OCI-LY7 (cell line): ENCODE measurements at regions not wholly inside any gene's neighbourhood (a gene's known extent, or its start where the extent isn't known, plus 50 kb on each side); places are given as distances from the start of the nearest gene placed in this dataset.

ENCODE experiments used
- EZH2phosphoT487 ChIP-seq: fragments of 200-600 bp; sonication (generic); IDR thresholded peaks from 2 replicates; pipeline ENCODE4 v1.6.1; 2018; ENCODE audit warnings: low read depth, borderline replicate concordance, mild to moderate bottlenecking, mixed run types, antibody characterized with exemption, low read length, moderate library complexity, mixed read lengths
- TF ChIP-seq, protein P1 (sequence below): fragments of 200-600 bp; sonication (generic); conservative IDR thresholded peaks from 2 replicates; pipeline ENCODE4 v1.5.1; 2014; ENCODE audit warnings: mild to moderate bottlenecking, antibody characterized with exemption, low read length, moderate library complexity, mixed read lengths

DNA sequence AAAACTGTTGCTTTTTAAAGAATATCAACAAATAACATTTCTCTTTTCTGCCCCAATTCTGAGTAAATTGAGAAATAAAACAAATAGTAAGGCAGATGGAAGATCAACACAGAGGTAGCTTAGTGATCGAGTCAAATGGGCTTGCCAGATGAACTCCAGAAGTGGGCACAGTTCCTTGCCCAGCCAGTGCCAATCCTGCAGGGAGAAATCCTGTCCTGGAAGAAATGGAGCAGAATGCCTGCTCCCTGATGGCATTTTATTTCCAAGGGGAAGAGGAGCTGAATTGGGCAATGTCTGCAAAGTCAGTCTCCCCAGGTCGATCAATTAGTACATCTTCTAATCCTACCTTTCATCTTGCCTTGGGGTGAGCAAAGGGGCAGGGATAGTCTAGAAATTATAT, 225.3 kb downstream of the NHLRC3 start:
- TF ChIP-seq, protein P1, sequence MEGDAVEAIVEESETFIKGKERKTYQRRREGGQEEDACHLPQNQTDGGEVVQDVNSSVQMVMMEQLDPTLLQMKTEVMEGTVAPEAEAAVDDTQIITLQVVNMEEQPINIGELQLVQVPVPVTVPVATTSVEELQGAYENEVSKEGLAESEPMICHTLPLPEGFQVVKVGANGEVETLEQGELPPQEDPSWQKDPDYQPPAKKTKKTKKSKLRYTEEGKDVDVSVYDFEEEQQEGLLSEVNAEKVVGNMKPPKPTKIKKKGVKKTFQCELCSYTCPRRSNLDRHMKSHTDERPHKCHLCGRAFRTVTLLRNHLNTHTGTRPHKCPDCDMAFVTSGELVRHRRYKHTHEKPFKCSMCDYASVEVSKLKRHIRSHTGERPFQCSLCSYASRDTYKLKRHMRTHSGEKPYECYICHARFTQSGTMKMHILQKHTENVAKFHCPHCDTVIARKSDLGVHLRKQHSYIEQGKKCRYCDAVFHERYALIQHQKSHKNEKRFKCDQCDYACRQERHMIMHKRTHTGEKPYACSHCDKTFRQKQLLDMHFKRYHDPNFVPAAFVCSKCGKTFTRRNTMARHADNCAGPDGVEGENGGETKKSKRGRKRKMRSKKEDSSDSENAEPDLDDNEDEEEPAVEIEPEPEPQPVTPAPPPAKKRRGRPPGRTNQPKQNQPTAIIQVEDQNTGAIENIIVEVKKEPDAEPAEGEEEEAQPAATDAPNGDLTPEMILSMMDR, result no peak
- no peak for TF ChIP-seq EZH2phosphoT487
